ENCODE measurements at regions not wholly inside any gene's neighbourhood (a gene's known extent, or its start where the extent isn't known, plus 50 kb on each side); places are given as distances from the start of the nearest gene placed in this dataset.
A peak's percentile ranks its signal among the peaks of the same experiment; 100 is the strongest.

GRCh38 chr16:85306071-85306792 is 194.0 kb upstream of the CIBAR2 start:
- H3K9me2 ChIP-seq (replicated peaks; ENCODE audit: low read depth, low read length) = no peaks in the 10 kb centered on the region
- H3K4me1 ChIP-seq (ENCODE audit: insufficient read depth, low read length, poor library complexity, severe bottlenecking) = peaks cover 75% of the 10 kb centered on the region
- H3K79me2 ChIP-seq (ENCODE audit: insufficient read depth, low read length) = no peaks in the 10 kb centered on the region
- H3K9me3 ChIP-seq (ENCODE audit: insufficient read depth, low read depth, low read length) = no peaks in the 10 kb centered on the region
- H3K27me3 ChIP-seq (ENCODE audit: insufficient read depth, low read length, poor library complexity, severe bottlenecking) = no peaks in the 10 kb centered on the region
- H3K4me2 ChIP-seq (ENCODE audit: low read depth, low read length, poor library complexity, severe bottlenecking) = peak overlapping the region; percentile 63
- no peaks in the 10 kb centered on the region for H4K20me1 ChIP-seq (ENCODE audit: insufficient read depth, low read length, poor library complexity, severe bottlenecking)
- peak overlapping the region; percentile 76 for H3K9ac ChIP-seq (ENCODE audit: low read depth, low read length, poor library complexity, severe bottlenecking)
- H3F3A ChIP-seq (ENCODE audit: low read depth) = peaks cover 12% of the 10 kb centered on the region; the same call in 1 of the 2 replicates
- no peak overlapping the region for H2AFZ ChIP-seq (ENCODE audit: low read length)
- H3K36me3 ChIP-seq (ENCODE audit: insufficient read depth, low read length) = no peaks in the 10 kb centered on the region
- H3K4me3 ChIP-seq (ENCODE audit: low read length, poor library complexity, severe bottlenecking) = peak overlapping the region; percentile 20
- TF ChIP-seq EZH2phosphoT487 (IDR thresholded peaks at IDR 0.05; ENCODE audit: borderline replicate concordance) (no peak), CTCF (conservative IDR thresholded peaks at IDR 0.05; ENCODE audit: low read length) (no peak)

GRCh38 chr16:85306793-85307551 is 194.7 kb upstream of the CIBAR2 start:
- H3K4me1 ChIP-seq (ENCODE audit: insufficient read depth, low read length, poor library complexity, severe bottlenecking) = peaks cover 83% of the 10 kb centered on the region
- peak overlapping the region; percentile 63 for H3K4me2 ChIP-seq (ENCODE audit: low read depth, low read length, poor library complexity, severe bottlenecking)
- H3K79me2 ChIP-seq (ENCODE audit: insufficient read depth, low read length) = no peaks in the 10 kb centered on the region
- TF ChIP-seq EZH2phosphoT487 (IDR thresholded peaks at IDR 0.05; ENCODE audit: borderline replicate concordance) (no peak), CTCF (conservative IDR thresholded peaks at IDR 0.05; ENCODE audit: low read length) (no peak)
- H3K27me3 ChIP-seq (ENCODE audit: insufficient read depth, low read length, poor library complexity, severe bottlenecking) = no peaks in the 10 kb centered on the region
- peak overlapping the region; percentile 76 for H3K9ac ChIP-seq (ENCODE audit: low read depth, low read length, poor library complexity, severe bottlenecking)
- peak overlapping the region; percentile 20 for H3K4me3 ChIP-seq (ENCODE audit: low read length, poor library complexity, severe bottlenecking)
- H3K9me3 ChIP-seq (ENCODE audit: insufficient read depth, low read depth, low read length) = no peaks in the 10 kb centered on the region
- peaks cover 12% of the 10 kb centered on the region; the same call in 1 of the 2 replicates for H3F3A ChIP-seq (ENCODE audit: low read depth)
- no peak overlapping the region for H2AFZ ChIP-seq (ENCODE audit: low read length)
- no peaks in the 10 kb centered on the region for H3K36me3 ChIP-seq (ENCODE audit: insufficient read depth, low read length)
- H3K9me2 ChIP-seq (replicated peaks; ENCODE audit: low read depth, low read length) = no peaks in the 10 kb centered on the region
- H4K20me1 ChIP-seq (ENCODE audit: insufficient read depth, low read length, poor library complexity, severe bottlenecking) = no peaks in the 10 kb centered on the region

- Histone ChIP-seq H3K4me3 (ENCODE audit: low read length, poor library complexity, severe bottlenecking) (no peak overlapping the region), H3K27me3 (ENCODE audit: insufficient read depth, low read length, poor library complexity, severe bottlenecking) (no peaks in the 10 kb centered on the region), H3F3A (ENCODE audit: low read depth) (peaks cover 12% of the 10 kb centered on the region; the same call in 1 of the 2 replicates), H3K9ac (ENCODE audit: low read depth, low read length, poor library complexity, severe bottlenecking) (peak overlapping the region; percentile 76), H2AFZ (ENCODE audit: low read length) (no peak overlapping the region), H3K4me2 (ENCODE audit: low read depth, low read length, poor library complexity, severe bottlenecking) (peak overlapping the region; percentile 67), H4K20me1 (ENCODE audit: insufficient read depth, low read length, poor library complexity, severe bottlenecking) (no peaks in the 10 kb centered on the region), H3K79me2 (ENCODE audit: insufficient read depth, low read length) (no peaks in the 10 kb centered on the region), H3K9me3 (ENCODE audit: insufficient read depth, low read depth, low read length) (no peaks in the 10 kb centered on the region), H3K4me1 (ENCODE audit: insufficient read depth, low read length, poor library complexity, severe bottlenecking) (peaks cover 91% of the 10 kb centered on the region), H3K9me2 (replicated peaks; ENCODE audit: low read depth, low read length) (no peaks in the 10 kb centered on the region), H3K36me3 (ENCODE audit: insufficient read depth, low read length) (no peaks in the 10 kb centered on the region)
- TF ChIP-seq CTCF (conservative IDR thresholded peaks at IDR 0.05; ENCODE audit: low read length) (no peak), EZH2phosphoT487 (IDR thresholded peaks at IDR 0.05; ENCODE audit: borderline replicate concordance) (no peak)
These were observed 195.5 kb upstream of the CIBAR2 start for GRCh38 chr16:85307552-85308364.

Measured in Loucy (cell line).